Hematopoietic multipotent progenitor cell treated with erythropoietin and hydrocortisone succinate and interleukin-3 and kit ligand, for 17 days (in vitro differentiated cells): ENCODE measurements at regions not wholly inside any gene's neighbourhood (a gene's known extent, or its start where the extent isn't known, plus 50 kb on each side); places are given as distances from the start of the nearest gene placed in this dataset.

Experiments used
- DNase-seq: peaks from one replicate; pipeline ENCODE4 v3.0.0-alpha.2; 2015; ENCODE audit warnings: low spot score

GRCh38 chr1:87720561-87720960 is 391.9 kb downstream of the LMO4 start:
- DNase-seq: no peak

DNA sequence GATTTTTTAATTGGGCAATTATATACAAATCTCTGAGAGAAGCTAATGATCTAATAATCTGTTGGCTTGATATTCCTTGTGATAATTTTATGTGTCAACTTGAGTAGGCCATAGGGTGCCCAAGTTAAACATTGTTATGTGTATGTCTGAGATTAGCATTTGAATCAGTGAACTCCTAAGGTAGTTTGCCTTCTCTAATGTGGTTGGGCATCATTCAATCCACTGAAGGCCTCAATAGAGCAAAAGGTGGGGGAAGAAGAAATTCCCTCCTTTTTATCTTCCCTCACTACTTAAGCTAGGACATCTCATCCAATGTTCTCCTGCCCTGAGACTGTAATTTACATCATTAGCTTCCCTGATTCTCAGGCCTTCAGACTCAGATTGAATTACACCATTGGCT is 394.5 kb downstream of the LMO4 start:
- no peak for DNase-seq

GRCh38 chr1:87728169-87728568 is 399.5 kb downstream of the LMO4 start:
- no peak for DNase-seq

- no peak for DNase-seq
Measured at GRCh38 chr1:87730274-87731216, 401.9 kb downstream of the LMO4 start.

- no peak for DNase-seq
Measured at GRCh38 chr1:87733386-87733785, 404.7 kb downstream of the LMO4 start.

DNA sequence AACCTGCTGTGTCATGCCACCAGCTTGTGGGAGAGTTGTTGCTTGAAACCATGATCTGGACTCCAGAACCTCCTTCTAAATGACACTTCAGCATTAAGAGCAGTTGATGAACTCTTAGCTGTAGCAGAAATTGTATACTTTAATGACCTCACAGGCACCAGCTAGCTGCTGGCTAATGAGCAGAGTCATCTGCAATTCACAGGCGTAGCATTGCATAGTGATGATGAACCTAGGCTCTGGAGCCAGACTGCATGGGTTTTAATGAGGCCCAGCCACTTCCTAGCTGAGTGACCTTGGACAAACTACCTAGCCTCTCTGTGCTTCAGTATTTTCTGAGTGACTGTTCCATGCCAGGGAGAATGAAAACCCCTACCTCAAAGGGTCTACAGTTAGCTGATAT is 407.1 kb downstream of the LMO4 start:
- DNase-seq: no peak

DNA sequence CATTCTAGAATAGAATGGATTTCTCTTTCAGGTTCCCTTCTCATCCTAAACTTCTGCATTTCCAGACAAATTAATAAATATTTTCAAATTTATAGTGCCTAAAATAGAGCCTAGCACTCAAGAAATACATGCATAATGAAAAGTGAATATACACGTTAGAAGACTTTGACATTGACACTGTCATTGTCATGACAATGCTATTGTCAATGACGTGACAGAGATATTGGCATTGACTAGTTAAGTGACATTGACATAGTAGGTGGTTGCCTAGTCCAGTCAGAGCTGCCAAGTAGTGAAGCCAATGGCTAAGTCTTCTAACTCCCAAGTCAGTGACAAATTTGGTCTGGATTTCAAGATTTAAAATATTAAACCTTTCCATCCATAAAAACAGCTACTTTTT is 410.5 kb downstream of the LMO4 start:
- DNase-seq: no peak

DNA sequence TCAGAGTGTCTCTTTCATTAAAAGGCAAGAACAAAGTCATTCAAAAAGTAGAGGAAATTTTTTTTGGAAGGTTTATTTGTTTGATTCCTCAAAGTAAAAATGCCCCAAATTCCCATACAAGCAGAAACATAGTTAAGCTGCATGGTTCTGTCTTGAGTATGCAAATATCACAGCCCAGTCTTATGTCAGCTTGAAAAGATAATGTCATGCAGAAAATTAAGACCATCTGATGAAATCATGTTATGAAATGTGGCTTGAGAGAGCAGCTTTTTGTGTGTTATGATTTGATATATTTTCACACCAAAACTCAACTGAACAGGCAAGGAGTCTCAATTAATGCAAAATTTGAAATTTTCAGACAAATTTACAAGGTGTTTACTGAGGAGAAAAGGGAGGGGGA is 411.0 kb downstream of the LMO4 start:
- DNase-seq: no peak

GRCh38 chr1:87743256-87743655 is 414.6 kb downstream of the LMO4 start:
- no peak for DNase-seq

DNA sequence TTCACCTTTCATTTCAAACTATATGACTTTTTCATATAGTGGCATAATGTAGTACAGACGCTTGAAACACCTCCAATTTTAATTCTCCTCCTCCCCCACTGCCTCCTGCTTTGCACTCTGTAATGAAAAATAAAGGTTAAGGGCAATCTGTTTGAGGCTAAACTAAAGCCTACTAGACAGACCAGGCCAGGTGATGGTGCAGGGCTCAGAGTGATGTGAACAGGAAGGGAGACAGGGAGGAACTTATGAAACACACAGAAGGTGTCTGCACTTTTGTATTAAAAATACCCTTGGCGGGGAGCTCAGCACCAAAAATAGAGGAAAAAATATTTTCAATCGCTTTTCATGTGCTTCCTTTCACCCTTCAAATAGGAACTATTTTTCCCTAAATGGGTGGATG is 415.4 kb downstream of the LMO4 start:
- no peak for DNase-seq

DNA sequence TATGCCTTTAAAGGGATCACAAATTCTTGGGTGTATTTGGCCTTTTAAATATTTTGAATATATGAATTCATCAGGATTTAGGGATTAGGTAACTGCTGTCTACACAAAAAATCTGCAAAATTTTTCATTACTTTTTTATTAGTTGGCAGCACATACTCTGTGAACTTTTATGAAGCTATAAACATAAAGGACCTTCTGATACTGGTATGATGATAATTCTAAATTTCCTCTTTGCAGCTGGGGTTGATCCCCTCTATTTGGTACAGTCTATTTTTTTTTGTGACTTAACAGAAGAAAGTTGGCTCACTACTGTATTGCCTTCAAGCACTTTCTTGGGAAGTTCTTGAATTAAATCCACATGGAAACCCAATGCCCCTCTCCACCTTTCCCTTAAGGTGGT is 416.1 kb downstream of the LMO4 start:
- no peak for DNase-seq

- no peak for DNase-seq
Measured at GRCh38 chr1:87753366-87753765, 424.7 kb downstream of the LMO4 start.

DNA sequence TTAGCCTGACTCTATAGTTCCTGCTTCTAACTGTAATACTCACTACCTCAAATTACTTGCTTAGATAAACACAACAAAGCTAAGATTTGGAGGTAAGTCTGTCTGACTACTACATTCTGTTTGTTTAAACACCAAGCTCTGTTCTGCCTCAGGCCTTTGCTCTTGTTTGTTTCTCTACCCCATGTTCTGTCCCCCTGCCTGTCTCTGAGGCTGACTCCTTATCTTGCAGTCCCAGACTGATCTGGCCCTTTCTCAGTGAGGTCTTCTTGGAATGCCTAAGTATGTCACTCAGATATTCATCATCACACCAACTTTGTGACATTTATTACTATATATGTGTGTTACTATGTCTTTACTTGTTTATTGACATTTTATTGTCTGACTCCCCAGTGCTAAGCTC is 425.5 kb downstream of the LMO4 start:
- DNase-seq: peak; percentile 18

GRCh38 chr1:87757676-87758075 is 429.0 kb downstream of the LMO4 start:
- DNase-seq: no peak

- no peak for DNase-seq
Measured at GRCh38 chr1:87759421-87760087, 430.9 kb downstream of the LMO4 start.

DNA sequence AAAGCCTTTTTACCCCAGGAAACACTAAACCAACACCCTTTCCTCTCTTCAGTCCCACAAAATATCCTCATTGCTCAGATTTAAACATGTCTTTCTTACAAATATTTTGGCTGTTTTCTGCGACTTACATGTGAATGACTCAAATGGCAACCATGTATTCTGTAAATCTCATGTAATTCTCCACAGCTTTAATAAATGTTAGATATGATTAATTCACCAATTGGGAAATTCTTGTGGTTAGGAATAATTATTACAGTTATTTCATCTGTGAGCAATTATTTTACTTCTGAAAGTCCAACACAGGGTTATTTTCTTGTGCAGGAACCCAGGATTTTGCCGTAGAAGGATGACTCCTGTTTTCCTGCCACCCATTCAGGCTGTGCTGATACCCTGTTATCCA is 431.5 kb downstream of the LMO4 start:
- DNase-seq: no peak

GRCh38 chr1:87760654-87761053 is 432.0 kb downstream of the LMO4 start:
- DNase-seq: no peak

DNA sequence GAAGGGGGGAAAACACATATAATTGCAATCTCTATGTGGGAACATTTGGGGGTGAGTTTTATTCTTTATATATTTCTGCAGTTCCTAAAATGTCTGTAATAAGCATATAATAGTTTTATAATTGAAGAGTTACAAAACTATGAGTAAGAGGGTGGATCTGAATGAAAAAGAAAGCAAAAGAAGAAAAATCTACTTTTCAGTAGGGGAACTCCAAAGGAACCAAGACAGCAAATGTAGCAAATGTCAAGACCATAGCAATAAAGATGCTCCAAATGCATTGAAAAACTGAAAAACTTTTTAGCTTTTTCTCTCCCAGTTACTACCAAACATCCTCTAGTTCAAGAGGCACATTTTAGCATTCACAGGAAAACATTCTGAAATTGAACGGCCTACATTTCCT is 434.8 kb downstream of the LMO4 start:
- DNase-seq: no peak

DNA sequence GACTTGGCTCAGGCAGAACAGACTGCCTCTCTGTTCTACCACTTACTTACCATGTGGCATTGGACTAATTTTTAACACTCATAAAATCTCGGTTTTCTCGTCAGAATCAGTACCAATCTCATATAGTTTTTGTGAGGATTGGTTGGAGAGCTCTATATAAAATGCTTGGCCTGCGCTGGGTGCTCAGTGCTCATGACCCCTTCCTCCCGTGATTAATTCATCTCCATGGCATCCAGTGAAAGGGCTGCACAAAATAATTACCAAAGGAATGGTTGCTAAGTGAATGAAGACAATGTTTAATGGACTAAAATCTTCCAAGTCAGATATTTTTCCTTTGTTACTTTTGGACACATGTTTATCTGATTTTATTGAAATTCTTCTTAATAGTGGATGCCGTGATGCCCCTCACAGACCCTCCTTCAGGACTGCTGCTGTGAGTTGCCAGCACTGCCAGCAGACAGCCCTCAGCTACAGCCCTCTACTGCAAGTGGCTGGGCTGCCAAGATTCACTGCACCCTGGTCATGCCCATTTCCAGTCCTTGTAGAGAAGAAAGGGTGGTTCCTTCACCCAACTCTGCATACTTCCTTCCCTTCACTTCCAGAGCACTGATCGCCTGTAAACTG is 436.5 kb downstream of the LMO4 start:
- no peak for DNase-seq

DNA sequence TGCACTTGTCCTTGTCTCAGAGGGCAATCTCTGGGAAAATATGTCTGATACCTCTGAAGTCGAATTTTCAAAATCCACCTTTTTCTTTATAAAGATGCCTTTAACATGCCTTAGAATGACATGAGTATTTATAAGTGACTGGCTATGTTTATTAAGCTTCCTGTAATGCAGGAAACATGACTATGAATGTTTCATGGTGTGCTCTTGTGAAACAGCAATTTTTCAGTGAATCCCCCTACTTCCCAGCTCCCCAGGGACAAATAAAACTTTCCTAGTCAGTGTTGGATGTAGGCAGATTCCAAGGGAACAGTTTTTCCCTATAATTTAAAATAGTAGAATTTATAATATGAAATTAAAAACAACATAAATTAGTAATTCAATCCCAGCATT is 437.0 kb downstream of the LMO4 start:
- no peak for DNase-seq

GRCh38 chr1:87766737-87767136 is 438.1 kb downstream of the LMO4 start:
- DNase-seq: no peak

DNA sequence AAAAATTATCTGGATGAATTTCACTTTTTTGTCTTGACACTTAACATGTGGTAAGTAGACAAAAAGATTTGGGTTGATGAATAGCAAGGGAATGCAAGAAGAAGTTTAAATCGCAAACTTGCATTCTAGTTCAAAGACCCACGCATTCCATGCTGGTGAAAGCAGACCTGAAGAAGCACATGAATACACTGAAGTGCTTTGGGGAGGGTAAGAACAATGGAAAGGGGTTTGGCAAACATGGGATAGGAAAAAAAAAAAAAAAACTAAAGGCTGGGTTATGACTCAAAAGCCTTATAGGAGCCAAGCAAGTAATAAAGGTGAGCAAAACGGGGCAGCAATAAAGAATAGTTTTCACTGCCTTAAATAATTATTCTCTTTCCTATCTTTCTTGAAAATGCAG is 450.2 kb downstream of the LMO4 start:
- no peak for DNase-seq

- DNase-seq: no peak
Measured at GRCh38 chr1:87781554-87781953, 452.9 kb downstream of the LMO4 start.
